ENCODE measurements at regions not wholly inside any gene's neighbourhood (a gene's known extent, or its start where the extent isn't known, plus 50 kb on each side); places are given as distances from the start of the nearest gene placed in this dataset.

GRCh38 chr13:105502193-105502592, 1033.3 kb downstream of the EFNB2 start:
- no peak for DNase-seq
- H3K27ac ChIP-seq, result no peak overlapping the region
- no peaks in the 10 kb centered on the region for H3K27me3 ChIP-seq (replicated peaks)
- TF ChIP-seq CTCF (IDR thresholded peaks at IDR 0.05; ENCODE audit: low read depth, low read length, missing control alignments), result no peak
- no peak overlapping the region for H3K4me3 ChIP-seq (ENCODE audit: low read depth, low read length)
- in situ Hi-C loops (cut with HindIII; ENCODE audit: low pct_ligation_motif_present, low sequenced_read_pairs), result no loop called here
- no peaks in the 10 kb centered on the region for H3K36me3 ChIP-seq (replicated peaks)

- TF ChIP-seq CTCF (IDR thresholded peaks at IDR 0.05; ENCODE audit: low read depth, low read length, missing control alignments), result no peak
- Histone ChIP-seq H3K27ac (no peak overlapping the region), H3K27me3 (replicated peaks) (no peaks in the 10 kb centered on the region), H3K36me3 (replicated peaks) (no peaks in the 10 kb centered on the region), H3K4me3 (ENCODE audit: low read depth, low read length) (no peak overlapping the region)
- in situ Hi-C loops (cut with HindIII; ENCODE audit: low pct_ligation_motif_present, low sequenced_read_pairs), result no loop called here
- DNase-seq, result no peak
Observed at GRCh38 chr13:105497597-105497996, 1037.9 kb downstream of the EFNB2 start.

- H3K27ac ChIP-seq, result no peak overlapping the region
- no peak overlapping the region for H3K4me3 ChIP-seq (ENCODE audit: low read depth, low read length)
- DNase-seq, result no peak
- no peaks in the 10 kb centered on the region for H3K27me3 ChIP-seq (replicated peaks)
- TF ChIP-seq CTCF (IDR thresholded peaks at IDR 0.05; ENCODE audit: low read depth, low read length, missing control alignments), result no peak
- no peaks in the 10 kb centered on the region for H3K36me3 ChIP-seq (replicated peaks)
- in situ Hi-C loops (cut with HindIII; ENCODE audit: low pct_ligation_motif_present, low sequenced_read_pairs), result no loop called here
Observed at GRCh38 chr13:105492216-105492615, 1043.2 kb downstream of the EFNB2 start.

- H3K36me3 ChIP-seq (replicated peaks), result no peaks in the 10 kb centered on the region
- in situ Hi-C loops (cut with HindIII; ENCODE audit: low pct_ligation_motif_present, low sequenced_read_pairs), result no loop called here
- H3K27ac ChIP-seq, result no peak overlapping the region
- no peak for DNase-seq
- H3K4me3 ChIP-seq (ENCODE audit: low read depth, low read length), result no peak overlapping the region
- H3K27me3 ChIP-seq (replicated peaks), result no peaks in the 10 kb centered on the region
- TF ChIP-seq CTCF (IDR thresholded peaks at IDR 0.05; ENCODE audit: low read depth, low read length, missing control alignments), result no peak
Observed at GRCh38 chr13:105491345-105491744, 1044.1 kb downstream of the EFNB2 start.

- in situ Hi-C loops (cut with HindIII; ENCODE audit: low pct_ligation_motif_present, low sequenced_read_pairs), result no loop called here
- TF ChIP-seq CTCF (IDR thresholded peaks at IDR 0.05; ENCODE audit: low read depth, low read length, missing control alignments), result no peak
- Histone ChIP-seq H3K4me3 (ENCODE audit: low read depth, low read length) (no peak overlapping the region), H3K36me3 (replicated peaks) (no peaks in the 10 kb centered on the region), H3K27me3 (replicated peaks) (no peaks in the 10 kb centered on the region), H3K27ac (no peak overlapping the region)
- no peak for DNase-seq
Observed at GRCh38 chr13:105485081-105485480, 1050.4 kb downstream of the EFNB2 start.

- Histone ChIP-seq H3K27ac (no peak overlapping the region), H3K4me3 (ENCODE audit: low read depth, low read length) (no peak overlapping the region), H3K27me3 (replicated peaks) (no peaks in the 10 kb centered on the region), H3K36me3 (replicated peaks) (no peaks in the 10 kb centered on the region)
- DNase-seq, result no peak
- no peak for TF ChIP-seq CTCF (IDR thresholded peaks at IDR 0.05; ENCODE audit: low read depth, low read length, missing control alignments)
- in situ Hi-C loops (cut with HindIII; ENCODE audit: low pct_ligation_motif_present, low sequenced_read_pairs), result no loop called here
Observed at GRCh38 chr13:105474983-105475610, 1060.4 kb downstream of the EFNB2 start.

Measured in brain microvascular endothelial cell (primary cell).